Keratinocyte (primary cell): ENCODE measurements at regions not wholly inside any gene's neighbourhood (a gene's known extent, or its start where the extent isn't known, plus 50 kb on each side); places are given as distances from the start of the nearest gene placed in this dataset.
A peak's percentile ranks its signal among the peaks of the same experiment; 100 is the strongest.
"Not testable (repeated sequence)": the region's sequence is repeated elsewhere in the genome, so short reads cannot be mapped to it uniquely, and the experiment has no call there.

Experiments
- DNase-seq: peaks from one replicate; pipeline ENCODE4 v3.0.0-alpha.2; 2011; ENCODE audit warnings: low read depth, missing footprints, low spot score
- FAIRE-seq: peaks from 2 replicates; lab custom pipeline; 2011; peaks lifted over from hg19 to GRCh38; lab: Jason Lieb, UNC
- H2AFZ ChIP-seq: 2 replicates; pipeline ENCODE4 v1.6.0; 2012; ENCODE audit warnings: low read length, control low read depth, inconsistent platforms; ENCODE audit not compliant: control insufficient read depth
- H3K27ac ChIP-seq: 2 replicates; pipeline ENCODE4 v1.5.1; 2011; ENCODE audit warnings: low read length; ENCODE audit not compliant: control insufficient read depth, insufficient read depth
- H3K27me3 ChIP-seq: 3 replicates; pipeline ENCODE4 v1.6.0; 2011; ENCODE audit warnings: low read length; ENCODE audit not compliant: control insufficient read depth, insufficient read depth; ENCODE audit errors: extremely low read depth
- H3K36me3 ChIP-seq, 2 experiments: 2 replicates in 1 of 2; 3 replicates in 1 of 2; pipeline ENCODE4 v1.5.1; 2011; ENCODE audit warnings: low read length in 2 of 2, mild to moderate bottlenecking in 1 of 2; ENCODE audit not compliant: control insufficient read depth in 2 of 2, insufficient read depth in 2 of 2; ENCODE audit errors: extremely low read depth in 1 of 2
- H3K4me1 ChIP-seq: 3 replicates; pipeline ENCODE4 v1.5.1; 2011; ENCODE audit warnings: low read length; ENCODE audit not compliant: control insufficient read depth, insufficient read depth; ENCODE audit errors: extremely low read depth
- H3K4me2 ChIP-seq: 3 replicates; pipeline ENCODE4 v1.6.0; 2011; ENCODE audit warnings: low read depth, low read length; ENCODE audit not compliant: control insufficient read depth, insufficient read depth; ENCODE audit errors: extremely low read depth
- H3K4me3 ChIP-seq, 3 experiments: fragments of 200-600 bp in 1 of 3; sonication (generic) in 1 of 3; 2 replicates in 2 of 3; 3 replicates in 1 of 3; pipeline ENCODE4 v1.5.1; 2011 to 2016; ENCODE audit warnings: low read length in 3 of 3, mild to moderate bottlenecking in 3 of 3, control low read depth in 2 of 3, inconsistent platforms in 1 of 3, low read depth in 1 of 3, mixed read lengths in 1 of 3, mixed run types in 1 of 3, moderate library complexity in 1 of 3; ENCODE audit not compliant: control insufficient read depth in 2 of 3, insufficient read depth in 2 of 3; ENCODE audit errors: extremely low read depth in 1 of 3
- H3K79me2 ChIP-seq: 2 replicates; pipeline ENCODE4 v1.6.0; 2012; ENCODE audit warnings: low read length; ENCODE audit not compliant: control insufficient read depth, insufficient read depth
- H3K9ac ChIP-seq: 3 replicates; pipeline ENCODE4 v1.6.0; 2011; ENCODE audit warnings: low read length; ENCODE audit not compliant: control insufficient read depth, insufficient read depth; ENCODE audit errors: extremely low read depth
- H3K9me1 ChIP-seq: 3 replicates; pipeline ENCODE4 v1.6.0; 2011; ENCODE audit warnings: low read length; ENCODE audit not compliant: control insufficient read depth, insufficient read depth; ENCODE audit errors: extremely low read depth
- H3K9me3 ChIP-seq: 2 replicates; pipeline ENCODE4 v1.5.1; 2012; ENCODE audit warnings: low read depth, low read length; ENCODE audit not compliant: control insufficient read depth
- H4K20me1 ChIP-seq: 3 replicates; pipeline ENCODE4 v1.6.0; 2011; ENCODE audit warnings: low read length; ENCODE audit not compliant: control insufficient read depth, insufficient read depth; ENCODE audit errors: extremely low read depth
- EZH2 ChIP-seq: IDR thresholded peaks from one replicate; pipeline ENCODE4 v1.6.1; 2012; ENCODE audit warnings: inconsistent platforms, mild to moderate bottlenecking, low read length, moderate library complexity
- dilution Hi-C: fragments of 300-500 bp; cut with MboI; formaldehyde crosslinking; loops from one replicate; pipeline ENCODE4 v1.7.0; 2020; ENCODE audit warnings: low sequenced_read_pairs; ENCODE audit not compliant: extremely low pct_ligation_motif_present
- TF ChIP-seq, protein P1 (sequence below), 3 experiments: IDR thresholded peaks in 1 of 3; conservative IDR thresholded peaks in 1 of 3; optimal IDR thresholded peaks in 1 of 3; 2 replicates in 2 of 3; 3 replicates in 1 of 3; pipeline versions ENCODE3 to v1.5.1; 2011; ENCODE audit warnings: low read length in 3 of 3, mild to moderate bottlenecking in 3 of 3, moderate library complexity in 2 of 3, control low read depth in 1 of 3, inconsistent platforms in 1 of 3; ENCODE audit not compliant: insufficient read depth in 2 of 3; ENCODE audit errors: extremely low read depth in 1 of 3

DNA sequence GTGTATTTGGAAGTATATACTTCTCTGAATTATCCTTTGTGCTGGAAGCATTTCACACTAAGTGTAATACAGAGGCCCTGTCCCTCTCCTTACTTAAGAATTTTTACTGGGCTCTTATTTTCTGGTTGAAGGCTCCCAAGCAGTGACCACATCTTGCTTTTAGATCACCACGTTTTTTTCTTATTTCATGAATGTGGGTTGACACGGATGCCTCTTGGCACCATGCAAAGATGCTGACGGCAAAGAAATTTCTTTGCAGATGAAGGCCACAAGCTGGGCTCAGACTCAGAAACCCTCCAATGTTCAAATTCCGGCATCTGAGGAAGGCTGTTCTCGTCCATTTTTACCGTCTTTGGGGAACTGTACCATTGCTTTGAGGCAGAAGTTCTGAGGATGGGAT lies 168.5 kb downstream of the HMHB1 start:
- Histone ChIP-seq H3K9me3 (no peaks in the 10 kb centered on the region), H3K4me3 (no peak overlapping the region), H3K9me1 (no peaks in the 10 kb centered on the region), H3K4me1 (peaks cover 37% of the 10 kb centered on the region), H3K9ac (no peak overlapping the region), H3K27ac (no peak overlapping the region), H3K36me3 (no peaks in the 10 kb centered on the region), H3K4me2 (no peak overlapping the region), H3K27me3 (no peaks in the 10 kb centered on the region), H4K20me1 (no peaks in the 10 kb centered on the region), H3K79me2 (no peaks in the 10 kb centered on the region), H2AFZ (no peak overlapping the region)
- TF ChIP-seq, protein P1, sequence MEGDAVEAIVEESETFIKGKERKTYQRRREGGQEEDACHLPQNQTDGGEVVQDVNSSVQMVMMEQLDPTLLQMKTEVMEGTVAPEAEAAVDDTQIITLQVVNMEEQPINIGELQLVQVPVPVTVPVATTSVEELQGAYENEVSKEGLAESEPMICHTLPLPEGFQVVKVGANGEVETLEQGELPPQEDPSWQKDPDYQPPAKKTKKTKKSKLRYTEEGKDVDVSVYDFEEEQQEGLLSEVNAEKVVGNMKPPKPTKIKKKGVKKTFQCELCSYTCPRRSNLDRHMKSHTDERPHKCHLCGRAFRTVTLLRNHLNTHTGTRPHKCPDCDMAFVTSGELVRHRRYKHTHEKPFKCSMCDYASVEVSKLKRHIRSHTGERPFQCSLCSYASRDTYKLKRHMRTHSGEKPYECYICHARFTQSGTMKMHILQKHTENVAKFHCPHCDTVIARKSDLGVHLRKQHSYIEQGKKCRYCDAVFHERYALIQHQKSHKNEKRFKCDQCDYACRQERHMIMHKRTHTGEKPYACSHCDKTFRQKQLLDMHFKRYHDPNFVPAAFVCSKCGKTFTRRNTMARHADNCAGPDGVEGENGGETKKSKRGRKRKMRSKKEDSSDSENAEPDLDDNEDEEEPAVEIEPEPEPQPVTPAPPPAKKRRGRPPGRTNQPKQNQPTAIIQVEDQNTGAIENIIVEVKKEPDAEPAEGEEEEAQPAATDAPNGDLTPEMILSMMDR (optimal IDR thresholded peaks at IDR 0.05 in 1 of 3, IDR thresholded peaks at IDR 0.05 in 1 of 3, conservative IDR thresholded peaks at IDR 0.05 in 1 of 3; ENCODE audit: extremely low read depth in 1 of 3, insufficient read depth in 2 of 3, low read length in 3 of 3), result no peak
- TF ChIP-seq EZH2, result no peak
- FAIRE-seq, result no peak
- no peak for DNase-seq
- dilution Hi-C loops, result no loop called here

DNA sequence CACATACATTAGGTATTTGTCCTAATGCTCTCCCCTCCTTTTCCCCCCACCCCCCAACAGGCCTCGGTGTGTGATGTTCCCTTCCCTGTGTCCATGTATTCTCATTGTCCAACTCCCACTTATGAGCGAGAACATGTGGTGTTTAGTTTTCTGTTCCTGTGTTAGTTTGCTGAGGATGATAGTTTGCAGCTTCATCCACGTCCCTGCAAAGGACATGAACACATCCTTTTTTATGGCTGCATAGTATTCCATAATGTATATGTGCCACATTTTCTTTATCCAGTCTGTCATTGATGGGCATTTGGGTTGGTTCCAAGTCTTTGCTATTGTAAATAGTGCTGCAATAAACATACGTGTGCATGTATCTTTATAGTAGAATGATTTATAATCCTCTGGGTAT lies 171.0 kb downstream of the HMHB1 start:
- H3K9ac ChIP-seq, H3K27me3 ChIP-seq, H3K4me2 ChIP-seq, H3K36me3 ChIP-seq, H3K79me2 ChIP-seq, FAIRE-seq, dilution Hi-C loops, DNase-seq, H2AFZ ChIP-seq, H3K9me1 ChIP-seq, H3K9me3 ChIP-seq, H3K27ac ChIP-seq, H4K20me1 ChIP-seq, H3K4me3 ChIP-seq: not testable (repeated sequence)
- H3K4me1 ChIP-seq, result peaks cover 33% of the 10 kb centered on the region

DNA sequence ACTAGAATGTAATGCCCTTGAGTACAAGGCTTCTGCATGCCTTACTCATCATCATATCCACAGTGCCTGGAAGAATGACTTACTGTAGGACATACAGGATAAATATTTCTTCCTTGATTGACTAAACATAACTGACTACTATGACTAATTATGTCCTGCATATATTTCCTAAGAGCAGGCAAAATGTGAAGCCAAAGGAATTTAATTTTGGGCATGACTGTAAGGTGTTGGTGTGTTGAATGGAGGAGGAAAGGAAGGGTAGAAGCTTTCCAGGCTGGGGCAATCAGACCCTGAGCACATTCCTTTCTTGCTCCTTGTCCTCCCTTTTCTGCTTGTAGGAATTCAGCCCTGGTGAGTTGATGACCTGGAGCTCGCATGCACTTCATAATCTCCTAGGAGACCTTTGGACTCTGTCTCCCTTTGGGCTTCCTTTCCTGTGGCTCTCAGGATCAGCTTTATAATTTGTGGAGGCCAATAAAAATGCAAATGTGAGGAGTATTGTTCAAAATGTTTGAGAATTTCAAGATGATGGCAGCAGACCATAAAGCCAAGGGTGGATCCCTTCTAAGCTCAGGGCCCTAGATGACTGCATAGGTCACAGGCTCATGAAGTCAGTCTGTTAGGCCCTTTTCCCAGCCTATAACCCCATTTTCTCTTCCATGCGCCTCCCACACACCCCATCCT lies 174.0 kb downstream of the HMHB1 start:
- peak; percentile 67 for DNase-seq
- no peaks in the 10 kb centered on the region for H4K20me1 ChIP-seq
- H3K4me3 ChIP-seq, result no peak overlapping the region
- H2AFZ ChIP-seq, result peak overlapping the region; percentile 73
- H3K36me3 ChIP-seq, result no peaks in the 10 kb centered on the region
- peaks cover 23% of the 10 kb centered on the region for H3K4me1 ChIP-seq
- no peaks in the 10 kb centered on the region for H3K9me3 ChIP-seq
- H3K4me2 ChIP-seq, result peak overlapping the region; percentile 47
- peak; percentile 79 for FAIRE-seq
- H3K27me3 ChIP-seq, result no peaks in the 10 kb centered on the region
- H3K79me2 ChIP-seq, result no peaks in the 10 kb centered on the region
- no peak overlapping the region for H3K9ac ChIP-seq
- no peaks in the 10 kb centered on the region for H3K9me1 ChIP-seq
- no peak for TF ChIP-seq EZH2
- TF ChIP-seq, protein P1 (optimal IDR thresholded peaks at IDR 0.05 in 1 of 3, IDR thresholded peaks at IDR 0.05 in 1 of 3, conservative IDR thresholded peaks at IDR 0.05 in 1 of 3; ENCODE audit: extremely low read depth in 1 of 3, insufficient read depth in 2 of 3, low read length in 3 of 3), result no peak
- H3K27ac ChIP-seq, result peak overlapping the region; percentile 52
- dilution Hi-C loops, result no loop called here
